ENCODE measurements at regions not wholly inside any gene's neighbourhood (a gene's known extent, or its start where the extent isn't known, plus 50 kb on each side); places are given as distances from the start of the nearest gene placed in this dataset.

GRCh38 chr1:55367273-55367672, 152.1 kb upstream of the USP24 start:
- in situ Hi-C loops (cut with HindIII; ENCODE audit: extremely low pct_ligation_motif_present, low pct_unique_long_range_greater_than_20kb): no loop called here
- CTCF ChIA-PET (ENCODE audit: low intra/inter-chr PET ratio, low total read pairs): no interaction called here
- Histone ChIP-seq H2AFZ (ENCODE audit: low read length) (no peak overlapping the region), H3K79me2 (ENCODE audit: insufficient read depth, low read length) (no peaks in the 10 kb centered on the region), H3K36me3 (replicated peaks in 1 of 2; ENCODE audit: control insufficient read depth in 1 of 2, insufficient read depth in 2 of 2, low read length in 2 of 2) (no peaks in the 10 kb centered on the region), H3K9me3 (ENCODE audit: low read length) (peaks cover 7% of the 10 kb centered on the region; the same call in 1 of the 2 replicates), H3K4me1 (ENCODE audit: insufficient read depth, low read length) (no peaks in the 10 kb centered on the region), H3K27ac (ENCODE audit: extremely low read length, insufficient read depth, low read length) (no peak overlapping the region), H4K20me1 (ENCODE audit: insufficient read depth, low read length) (no peaks in the 10 kb centered on the region), H3K27me3 (ENCODE audit: control insufficient read depth in 1 of 2, insufficient read depth in 2 of 2, low read length in 2 of 2) (peaks cover 0 to 6% of the 10 kb centered on the region in 2 experiments; a peak in 2 of 5 replicates), H3K4me3 (replicated peaks in 1 of 3; ENCODE audit: insufficient read depth in 1 of 3, low read depth in 2 of 3, low read length in 3 of 3) (no peak overlapping the region), H3K9ac (ENCODE audit: insufficient read depth, low read depth, low read length) (no peak overlapping the region), H3K4me2 (ENCODE audit: low read depth, low read length) (no peak overlapping the region)
- POLR2A ChIA-PET: no interaction called here
- no TSS peak for BruUV-seq (replicated peaks)
- DNase-seq (ENCODE audit: low spot score) (no peak), FAIRE-seq (no peak), ATAC-seq (no peak)
- 40% methylated on average over 6 of the region's 7 CpGs for WGBS (ENCODE audit: low lambda C conversion rate)
- TF ChIP-seq HCFC1 (IDR thresholded peaks at IDR 0.05; ENCODE audit: low read depth, low read length) (no peak), BATF2 (CRISPR knock-in tag; IDR thresholded peaks at IDR 0.05) (no peak), ARID3A (IDR thresholded peaks at IDR 0.05; ENCODE audit: low read depth, low read length) (no peak), ZSCAN30 (CRISPR knock-in tag; IDR thresholded peaks at IDR 0.05) (no peak), CEBPZ (IDR thresholded peaks at IDR 0.05; ENCODE audit: low read length) (no peak), ZNF430 (CRISPR knock-in tag; IDR thresholded peaks at IDR 0.05) (no peak), ZNF563 (CRISPR knock-in tag; IDR thresholded peaks at IDR 0.05) (no peak)
- intact Hi-C loops (cut with micrococcal nuclease; ENCODE audit: unreplicated experiment): no loop called here
